ENCODE measurements at regions not wholly inside any gene's neighbourhood (a gene's known extent, or its start where the extent isn't known, plus 50 kb on each side); places are given as distances from the start of the nearest gene placed in this dataset.
A peak's percentile ranks its signal among the peaks of the same experiment; 100 is the strongest.

DNA sequence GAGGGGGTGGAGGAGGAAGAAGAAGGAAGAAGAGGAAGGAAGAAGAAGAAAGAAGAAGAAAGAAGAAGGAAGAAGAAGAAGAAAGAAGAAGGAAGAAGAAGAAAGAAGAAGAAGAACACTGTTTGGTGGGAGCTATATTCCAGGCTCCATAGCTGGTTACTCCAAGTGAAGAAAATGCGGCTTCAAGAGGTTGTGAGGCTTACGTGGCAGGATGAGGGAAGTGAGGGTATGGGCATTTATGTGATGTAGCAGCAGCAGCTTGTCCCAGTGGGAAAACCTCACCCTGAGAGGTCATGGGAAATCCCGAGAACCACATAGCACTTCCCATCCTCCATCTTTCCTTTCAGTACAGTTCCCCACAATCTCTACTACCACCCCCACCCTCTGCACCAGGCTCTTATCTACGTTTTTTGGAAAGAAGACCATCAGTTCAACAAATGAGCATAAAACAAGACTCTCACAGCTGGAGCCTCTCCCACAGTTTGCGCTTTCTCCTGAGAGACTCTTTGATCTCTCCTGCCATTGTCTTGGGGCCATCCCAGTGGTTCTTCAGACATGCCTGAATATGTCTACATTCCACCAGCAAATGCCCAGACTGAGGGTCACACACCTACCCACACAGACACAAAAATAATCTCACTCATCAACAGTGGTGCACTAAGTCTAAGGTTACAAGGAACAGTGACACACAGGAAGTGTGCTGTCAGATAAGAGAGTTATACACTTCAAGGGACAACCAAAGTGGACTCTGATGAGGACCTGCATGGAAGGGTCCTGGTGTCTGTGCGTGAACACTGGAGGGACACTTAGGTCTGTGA, 77.9 kb upstream of the KCNJ15 start:
- H2BK20ac ChIP-seq (ENCODE audit: low read depth, low read length), result no peak overlapping the region
- H3K27me3 ChIP-seq (ENCODE audit: control insufficient read depth, insufficient read depth, low read length), result no peaks in the 10 kb centered on the region; the same call in 1 of the 2 replicates
- 0 out of 2 replicates have a peak overlapping the region, but pooled peaks have one; percentile 27 for H4K91ac ChIP-seq (ENCODE audit: insufficient read depth, low read depth, low read length)
- H3K79me1 ChIP-seq (ENCODE audit: low read depth in 1 of 2, low read length in 2 of 2), result no peaks in the 10 kb centered on the region
- no peaks in the 10 kb centered on the region for H3K36me3 ChIP-seq (ENCODE audit: control insufficient read depth, insufficient read depth, low read length)
- no peaks in the 10 kb centered on the region for H3K9me3 ChIP-seq (ENCODE audit: control insufficient read depth, insufficient read depth, low read length)
- no peak overlapping the region for H3K4me2 ChIP-seq (ENCODE audit: low read depth, low read length)
- ChIA-PET CTCF (no interaction called here), POLR2A (ENCODE audit: unreplicated experiment) (no interaction called here)
- dilution Hi-C loops (cut with HindIII; ENCODE audit: low sequenced_read_pairs, unreplicated experiment), result no loop called here
- H3K56ac ChIP-seq (ENCODE audit: extremely low read depth, insufficient read depth, low read length), result 0 out of 2 replicates have a peak overlapping the region, but pooled peaks have one; percentile 18
- no peaks in the 10 kb centered on the region for H3K9me1 ChIP-seq (ENCODE audit: insufficient read depth, low read length)
- H2AK5ac ChIP-seq (ENCODE audit: low read depth, low read length), result peak overlapping the region; percentile 21
- H2BK120ac ChIP-seq (ENCODE audit: low read depth, low read length), result no peak overlapping the region
- H2AFZ ChIP-seq (replicated peaks; ENCODE audit: low read length, poor library complexity), result peak overlapping the region; percentile 52
- H4K20me1 ChIP-seq (ENCODE audit: insufficient read depth, low read length), result no peaks in the 10 kb centered on the region
- peak overlapping the region; percentile 51 for H3K14ac ChIP-seq (replicated peaks; ENCODE audit: low read depth, low read length)
- no peak overlapping the region for H4K5ac ChIP-seq (ENCODE audit: low read depth, low read length)
- no peak overlapping the region for H2AK9ac ChIP-seq (replicated peaks; ENCODE audit: low read depth, low read length, poor library complexity)
- no peak overlapping the region for H3K27ac ChIP-seq (ENCODE audit: insufficient read depth, low read length)
- H4K8ac ChIP-seq (ENCODE audit: low read depth in 2 of 2, low read length in 2 of 2), result peak overlapping the region; percentile 3 to 41; a peak in 2 of 4 replicates
- no peak for TF ChIP-seq CEBPB (IDR thresholded peaks at IDR 0.05; ENCODE audit: low read depth, low read length)
- BruUV-seq (replicated peaks), result no TSS peak
- intact Hi-C loops (cut with micrococcal nuclease), result no loop called here
- in situ Hi-C loops (cut with MboI; ENCODE audit: low sequenced_read_pairs), result no loop called here
- H3K4ac ChIP-seq (ENCODE audit: low read depth, low read length), result peak overlapping the region; percentile 43; the same call in 1 of the 2 replicates
- H3K9ac ChIP-seq (ENCODE audit: low read depth, low read length), result no peak overlapping the region
- DNase-seq (no peak), ATAC-seq (ENCODE audit: low read depth) (peak; percentile 21; the same call in 1 of the 2 replicates)
- H3K23ac ChIP-seq (ENCODE audit: low read depth, low read length), result peak overlapping the region; percentile 34; the same call in 1 of the 2 replicates
- H2BK15ac ChIP-seq (ENCODE audit: low read depth, low read length), result no peak overlapping the region
- peak overlapping the region; percentile 35; the same call in 1 of the 2 replicates for H3K18ac ChIP-seq (ENCODE audit: low read depth, low read length)
- H3K4me3 ChIP-seq (ENCODE audit: insufficient read depth, low read depth, low read length), result no peak overlapping the region
- WGBS, 2 experiments (ENCODE audit: extremely low coverage in 2 of 2, insufficient read length in 1 of 2), result 50% methylated on average over 2 of the region's 6 CpGs; no CpG with 5 or more reads in 1 of the 2 experiments
- H2BK5ac ChIP-seq (ENCODE audit: low read depth, low read length, poor library complexity, severe bottlenecking), result no peak overlapping the region
- peaks cover 2% of the 10 kb centered on the region for H3K4me1 ChIP-seq (ENCODE audit: control insufficient read depth, insufficient read depth, low read length)

Measured in IMR-90 (cell line).